ENCODE measurements at regions not wholly inside any gene's neighbourhood (a gene's known extent, or its start where the extent isn't known, plus 50 kb on each side); places are given as distances from the start of the nearest gene placed in this dataset.

- DNase-seq (ENCODE audit: low read depth): no peak
- TF ChIP-seq, protein P1, sequence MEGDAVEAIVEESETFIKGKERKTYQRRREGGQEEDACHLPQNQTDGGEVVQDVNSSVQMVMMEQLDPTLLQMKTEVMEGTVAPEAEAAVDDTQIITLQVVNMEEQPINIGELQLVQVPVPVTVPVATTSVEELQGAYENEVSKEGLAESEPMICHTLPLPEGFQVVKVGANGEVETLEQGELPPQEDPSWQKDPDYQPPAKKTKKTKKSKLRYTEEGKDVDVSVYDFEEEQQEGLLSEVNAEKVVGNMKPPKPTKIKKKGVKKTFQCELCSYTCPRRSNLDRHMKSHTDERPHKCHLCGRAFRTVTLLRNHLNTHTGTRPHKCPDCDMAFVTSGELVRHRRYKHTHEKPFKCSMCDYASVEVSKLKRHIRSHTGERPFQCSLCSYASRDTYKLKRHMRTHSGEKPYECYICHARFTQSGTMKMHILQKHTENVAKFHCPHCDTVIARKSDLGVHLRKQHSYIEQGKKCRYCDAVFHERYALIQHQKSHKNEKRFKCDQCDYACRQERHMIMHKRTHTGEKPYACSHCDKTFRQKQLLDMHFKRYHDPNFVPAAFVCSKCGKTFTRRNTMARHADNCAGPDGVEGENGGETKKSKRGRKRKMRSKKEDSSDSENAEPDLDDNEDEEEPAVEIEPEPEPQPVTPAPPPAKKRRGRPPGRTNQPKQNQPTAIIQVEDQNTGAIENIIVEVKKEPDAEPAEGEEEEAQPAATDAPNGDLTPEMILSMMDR (IDR thresholded peaks at IDR 0.05; ENCODE audit: insufficient read depth, low read depth, low read length): no peak
- H3K4me3 ChIP-seq (ENCODE audit: low read depth, low read length): no peak overlapping the region
Measured at GRCh38 chr2:138906549-138906948, 126.4 kb upstream of the NXPH2 start.

DNA sequence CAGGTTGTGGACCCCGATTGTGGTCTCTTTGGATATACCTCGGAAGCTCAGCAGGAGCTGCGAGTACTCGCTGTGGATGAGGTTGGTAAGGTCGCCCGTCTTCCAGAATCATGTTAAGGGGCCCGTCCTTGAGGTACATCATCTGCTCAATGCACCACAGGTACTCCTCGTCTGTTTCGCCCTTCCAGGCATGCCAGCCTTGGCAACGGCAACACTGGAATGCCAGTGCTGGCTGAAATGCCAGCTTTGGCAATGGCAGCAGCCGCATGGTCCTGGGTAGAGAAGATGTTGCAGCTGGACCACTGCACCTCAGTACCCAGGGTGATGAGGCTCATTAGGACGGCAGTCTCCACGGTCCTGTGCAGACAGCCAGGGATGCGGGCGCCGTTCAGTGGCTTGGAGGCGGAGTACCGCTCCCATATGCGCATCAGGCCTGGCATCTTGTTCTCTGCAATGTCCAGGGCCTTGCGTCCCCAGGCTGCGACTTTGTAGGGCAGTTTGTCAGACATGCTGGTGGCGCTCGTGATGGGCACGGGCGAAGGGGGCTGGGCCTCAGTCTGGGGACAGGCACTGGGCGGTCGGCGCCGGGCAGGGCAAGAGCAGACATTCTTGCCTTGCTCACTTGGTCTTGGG is 122.2 kb upstream of the NXPH2 start:
- TF ChIP-seq, protein P1 (IDR thresholded peaks at IDR 0.05; ENCODE audit: insufficient read depth, low read depth, low read length): no peak
- no peak for DNase-seq (ENCODE audit: low read depth)

GRCh38 chr2:138901530-138901929 is 121.3 kb upstream of the NXPH2 start:
- no peak for DNase-seq (ENCODE audit: low read depth)
- H3K4me3 ChIP-seq (ENCODE audit: low read depth, low read length): no peak overlapping the region
- TF ChIP-seq, protein P1 (IDR thresholded peaks at IDR 0.05; ENCODE audit: insufficient read depth, low read depth, low read length): no peak

More for the DNA sequence above, 122.2 kb upstream of the NXPH2 start:
- H3K4me3 ChIP-seq (ENCODE audit: low read depth, low read length): no peak overlapping the region

- H3K4me3 ChIP-seq (ENCODE audit: low read depth, low read length): no peak overlapping the region
- TF ChIP-seq, protein P1 (IDR thresholded peaks at IDR 0.05; ENCODE audit: insufficient read depth, low read depth, low read length): no peak
- DNase-seq (ENCODE audit: low read depth): no peak
Measured at GRCh38 chr2:138898855-138899254, 118.7 kb upstream of the NXPH2 start.

GRCh38 chr2:138897274-138897673 is 117.1 kb upstream of the NXPH2 start:
- H3K4me3 ChIP-seq (ENCODE audit: low read depth, low read length): no peak overlapping the region
- TF ChIP-seq, protein P1 (IDR thresholded peaks at IDR 0.05; ENCODE audit: insufficient read depth, low read depth, low read length): no peak
- DNase-seq (ENCODE audit: low read depth): no peak

GRCh38 chr2:138893746-138894145 is 113.6 kb upstream of the NXPH2 start:
- TF ChIP-seq, protein P1 (IDR thresholded peaks at IDR 0.05; ENCODE audit: insufficient read depth, low read depth, low read length): no peak
- no peak overlapping the region for H3K4me3 ChIP-seq (ENCODE audit: low read depth, low read length)
- no peak for DNase-seq (ENCODE audit: low read depth)

DNA sequence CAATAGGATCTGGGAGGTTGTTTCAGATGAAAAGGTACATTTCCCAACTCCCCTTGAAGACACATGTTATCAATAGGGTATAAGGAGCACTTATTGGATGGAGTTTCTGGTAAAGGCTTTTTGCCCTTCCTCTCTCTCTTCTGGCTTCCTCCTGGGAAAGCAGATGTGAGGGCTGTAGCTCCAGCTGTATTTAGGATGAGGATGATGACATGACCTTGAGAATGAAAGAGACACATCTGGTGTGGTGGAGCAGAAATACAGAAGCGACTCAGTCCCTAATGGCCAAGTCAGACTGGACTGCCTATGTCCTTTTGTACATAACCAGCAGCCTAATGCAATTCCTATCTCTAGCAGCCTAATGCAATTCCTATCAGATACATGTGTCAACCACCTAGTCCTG is 100.9 kb upstream of the NXPH2 start:
- TF ChIP-seq, protein P1 (IDR thresholded peaks at IDR 0.05; ENCODE audit: insufficient read depth, low read depth, low read length): no peak
- H3K4me3 ChIP-seq (ENCODE audit: low read depth, low read length): no peak overlapping the region
- no peak for DNase-seq (ENCODE audit: low read depth)
